Hepatocyte (in vitro differentiated cells): ENCODE measurements at regions not wholly inside any gene's neighbourhood (a gene's known extent, or its start where the extent isn't known, plus 50 kb on each side); places are given as distances from the start of the nearest gene placed in this dataset.

Experiments
- DNase-seq: peaks from one replicate; pipeline ENCODE4 v3.0.0-alpha.2; 2016; ENCODE audit warnings: low spot score
- H2AFZ ChIP-seq: fragments of 200-600 bp; sonication (generic); 2 replicates; pipeline ENCODE4 v1.6.0; 2016; ENCODE audit warnings: antibody characterized with exemption, mild to moderate bottlenecking
- H3K27ac ChIP-seq: fragments of 200-600 bp; sonication (generic); 2 replicates; pipeline ENCODE4 v1.5.1; 2016; ENCODE audit warnings: mild to moderate bottlenecking
- H3K27me3 ChIP-seq: fragments of 200-600 bp; sonication (generic); 2 replicates; pipeline ENCODE4 v1.6.1; 2016
- H3K36me3 ChIP-seq: fragments of 200-600 bp; sonication (generic); replicated peaks from 2 replicates; pipeline ENCODE4 v1.5.1; 2016; ENCODE audit warnings: low read depth; ENCODE audit not compliant: insufficient read depth
- H3K4me1 ChIP-seq: fragments of 200-600 bp; sonication (generic); 2 replicates; pipeline ENCODE4 v1.5.1; 2016; ENCODE audit warnings: mild to moderate bottlenecking, moderate library complexity; ENCODE audit not compliant: insufficient read depth
- H3K4me2 ChIP-seq: fragments of 200-600 bp; sonication (generic); 2 replicates; pipeline ENCODE4 v1.6.0; 2016
- H3K4me3 ChIP-seq: fragments of 200-600 bp; sonication (generic); 2 replicates; pipeline ENCODE4 v1.5.1; 2016; ENCODE audit warnings: mild to moderate bottlenecking
- H3K79me2 ChIP-seq: fragments of 200-600 bp; sonication (generic); 2 replicates; pipeline ENCODE4 v1.6.0; 2017; ENCODE audit warnings: mild to moderate bottlenecking
- H3K9me2 ChIP-seq: fragments of 200-600 bp; sonication (generic); replicated peaks from 2 replicates; pipeline ENCODE4 v1.6.0; 2017; ENCODE audit warnings: mild to moderate bottlenecking; ENCODE audit not compliant: insufficient read depth
- H3K9me3 ChIP-seq: fragments of 200-600 bp; sonication (generic); 2 replicates; pipeline ENCODE4 v1.5.1; 2016; ENCODE audit warnings: low read depth, mild to moderate bottlenecking
- H4K20me1 ChIP-seq: fragments of 200-600 bp; sonication (generic); 2 replicates; pipeline ENCODE4 v1.6.0; 2016; ENCODE audit warnings: mild to moderate bottlenecking; ENCODE audit not compliant: insufficient read depth, poor library complexity, severe bottlenecking
- EZH2 ChIP-seq: fragments of 200-600 bp; sonication (generic); IDR thresholded peaks from 2 replicates; pipeline ENCODE4 v1.6.1; 2016; ENCODE audit warnings: antibody characterized with exemption, mild to moderate bottlenecking, borderline replicate concordance
- EZH2phosphoT487 ChIP-seq: fragments of 200-600 bp; sonication (generic); IDR thresholded peaks from one replicate; pipeline ENCODE4 v1.6.1; 2018; ENCODE audit warnings: antibody characterized with exemption, mild to moderate bottlenecking, low read depth, moderate library complexity; ENCODE audit not compliant: unreplicated experiment, severe bottlenecking
- WGBS: methylation state at CpG from one replicate; pipeline ENCODE4 v1.1.6; 2016; ENCODE audit warnings: low lambda C conversion rate; ENCODE audit errors: missing lambda C conversion rate; 5-methylcytosine and 5-hydroxymethylcytosine counted together
- TF ChIP-seq, protein P1 (sequence below): fragments of 200-600 bp; sonication (generic); IDR thresholded peaks from 2 replicates; pipeline ENCODE4 v1.5.1; 2016; ENCODE audit warnings: antibody characterized with exemption, mild to moderate bottlenecking; ENCODE audit not compliant: poor library complexity

DNA sequence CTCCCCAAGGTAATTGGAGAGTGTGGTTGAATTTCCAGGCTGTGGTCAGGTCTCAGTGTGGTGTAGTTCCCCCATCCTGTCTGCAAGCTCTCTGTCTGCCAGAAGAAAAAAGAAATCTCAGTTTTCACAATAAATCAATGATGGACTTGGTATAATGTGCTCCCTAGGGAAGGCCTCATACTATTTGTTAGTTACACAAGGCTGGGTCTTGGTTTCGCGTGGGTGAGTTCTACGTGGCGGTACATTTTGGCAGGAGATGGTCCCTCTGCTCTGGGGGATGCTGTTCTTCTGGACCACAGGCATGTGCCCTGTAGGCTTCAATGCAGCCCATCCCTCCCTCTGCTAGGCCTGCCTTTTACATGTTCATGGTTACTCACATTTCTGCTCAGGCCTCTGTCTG is 206.4 kb upstream of the PELI2 start:
- no peaks in the 10 kb centered on the region for H3K36me3 ChIP-seq
- no peaks in the 10 kb centered on the region for H4K20me1 ChIP-seq
- H2AFZ ChIP-seq = no peak overlapping the region
- H3K79me2 ChIP-seq = no peaks in the 10 kb centered on the region
- no peaks in the 10 kb centered on the region for H3K27me3 ChIP-seq
- H3K4me3 ChIP-seq = no peak overlapping the region
- 83% methylated on average over 4 of the region's 4 CpGs for WGBS
- no peak for DNase-seq
- no peak overlapping the region for H3K27ac ChIP-seq
- H3K9me3 ChIP-seq = no peaks in the 10 kb centered on the region
- TF ChIP-seq, protein P1, sequence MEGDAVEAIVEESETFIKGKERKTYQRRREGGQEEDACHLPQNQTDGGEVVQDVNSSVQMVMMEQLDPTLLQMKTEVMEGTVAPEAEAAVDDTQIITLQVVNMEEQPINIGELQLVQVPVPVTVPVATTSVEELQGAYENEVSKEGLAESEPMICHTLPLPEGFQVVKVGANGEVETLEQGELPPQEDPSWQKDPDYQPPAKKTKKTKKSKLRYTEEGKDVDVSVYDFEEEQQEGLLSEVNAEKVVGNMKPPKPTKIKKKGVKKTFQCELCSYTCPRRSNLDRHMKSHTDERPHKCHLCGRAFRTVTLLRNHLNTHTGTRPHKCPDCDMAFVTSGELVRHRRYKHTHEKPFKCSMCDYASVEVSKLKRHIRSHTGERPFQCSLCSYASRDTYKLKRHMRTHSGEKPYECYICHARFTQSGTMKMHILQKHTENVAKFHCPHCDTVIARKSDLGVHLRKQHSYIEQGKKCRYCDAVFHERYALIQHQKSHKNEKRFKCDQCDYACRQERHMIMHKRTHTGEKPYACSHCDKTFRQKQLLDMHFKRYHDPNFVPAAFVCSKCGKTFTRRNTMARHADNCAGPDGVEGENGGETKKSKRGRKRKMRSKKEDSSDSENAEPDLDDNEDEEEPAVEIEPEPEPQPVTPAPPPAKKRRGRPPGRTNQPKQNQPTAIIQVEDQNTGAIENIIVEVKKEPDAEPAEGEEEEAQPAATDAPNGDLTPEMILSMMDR = no peak
- TF ChIP-seq EZH2 (no peak), EZH2phosphoT487 (no peak)
- H3K4me2 ChIP-seq = no peak overlapping the region
- H3K9me2 ChIP-seq = no peaks in the 10 kb centered on the region
- H3K4me1 ChIP-seq = no peaks in the 10 kb centered on the region

DNA sequence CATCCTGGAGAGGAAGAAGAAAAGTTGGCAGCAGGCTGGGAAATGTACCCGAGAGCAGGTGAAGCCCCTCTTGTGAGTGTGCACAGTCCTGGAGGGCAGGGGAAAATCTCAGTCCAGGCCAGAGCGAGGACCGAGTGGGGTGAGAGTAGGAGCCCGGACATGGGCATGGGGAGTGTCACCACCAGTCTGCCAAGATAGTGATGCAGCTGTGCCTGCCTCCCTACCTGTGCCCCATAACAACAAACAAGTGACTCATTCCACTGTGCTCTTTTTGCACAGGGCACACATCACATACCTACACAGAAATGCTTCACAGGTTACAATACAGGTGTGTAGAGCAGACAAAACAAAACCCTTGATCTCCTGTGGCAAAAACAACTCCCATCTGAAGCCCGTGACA is 205.9 kb upstream of the PELI2 start:
- H3K9me3 ChIP-seq = no peaks in the 10 kb centered on the region
- TF ChIP-seq EZH2 (no peak), EZH2phosphoT487 (no peak)
- TF ChIP-seq, protein P1 = no peak
- no peaks in the 10 kb centered on the region for H3K9me2 ChIP-seq
- H3K4me1 ChIP-seq = no peaks in the 10 kb centered on the region
- WGBS = 91% methylated on average over 5 of the region's 5 CpGs
- no peak overlapping the region for H2AFZ ChIP-seq
- H3K27ac ChIP-seq = no peak overlapping the region
- no peaks in the 10 kb centered on the region for H4K20me1 ChIP-seq
- DNase-seq = no peak
- no peaks in the 10 kb centered on the region for H3K36me3 ChIP-seq
- no peaks in the 10 kb centered on the region for H3K27me3 ChIP-seq
- H3K79me2 ChIP-seq = no peaks in the 10 kb centered on the region
- no peak overlapping the region for H3K4me3 ChIP-seq
- no peak overlapping the region for H3K4me2 ChIP-seq

- TF ChIP-seq EZH2phosphoT487 = no peak
- TF ChIP-seq EZH2 = no peak
- TF ChIP-seq, protein P1 = no peak
- Histone ChIP-seq H3K4me2 (no peak overlapping the region), H2AFZ (no peak overlapping the region), H3K27me3 (no peaks in the 10 kb centered on the region), H3K4me1 (no peaks in the 10 kb centered on the region), H3K4me3 (no peak overlapping the region), H3K9me3 (no peaks in the 10 kb centered on the region), H3K79me2 (no peaks in the 10 kb centered on the region), H3K27ac (no peak overlapping the region), H3K9me2 (no peaks in the 10 kb centered on the region), H3K36me3 (no peaks in the 10 kb centered on the region), H4K20me1 (no peaks in the 10 kb centered on the region)
- WGBS = 63% methylated on average over 8 of the region's 8 CpGs
- no peak for DNase-seq
These were observed 204.7 kb upstream of the PELI2 start for GRCh38 chr14:55913324-55914025.

DNA sequence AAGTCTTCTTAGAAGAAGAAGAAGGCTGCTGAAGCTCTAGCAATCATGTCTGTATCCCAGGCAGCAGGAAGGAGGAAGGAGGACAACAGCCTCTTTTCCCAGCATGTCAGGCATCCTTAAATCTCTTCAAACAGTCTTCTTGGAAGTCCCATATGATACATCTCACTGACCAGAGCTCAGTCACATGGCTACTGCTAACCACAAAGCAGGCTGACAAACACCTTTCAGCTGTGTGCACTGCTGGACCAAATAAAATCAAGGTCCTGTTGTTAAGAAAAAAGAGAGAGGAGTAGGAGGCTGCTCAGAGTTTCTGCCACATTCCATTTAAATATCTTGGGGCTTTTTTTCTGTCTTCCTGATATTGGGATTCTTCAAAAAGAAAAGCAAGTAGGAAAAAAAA is 203.4 kb upstream of the PELI2 start:
- TF ChIP-seq EZH2phosphoT487 (no peak), EZH2 (no peak)
- TF ChIP-seq, protein P1 = no peak
- no peaks in the 10 kb centered on the region for H4K20me1 ChIP-seq

More for the DNA sequence above, 203.4 kb upstream of the PELI2 start:
- no peaks in the 10 kb centered on the region for H3K9me2 ChIP-seq
- no peak for DNase-seq
- no peaks in the 10 kb centered on the region for H3K9me3 ChIP-seq
- no peaks in the 10 kb centered on the region for H3K27me3 ChIP-seq
- H3K36me3 ChIP-seq = no peaks in the 10 kb centered on the region
- H3K27ac ChIP-seq = no peak overlapping the region
- no peaks in the 10 kb centered on the region for H3K79me2 ChIP-seq
- H3K4me1 ChIP-seq = no peaks in the 10 kb centered on the region
- no peak overlapping the region for H3K4me2 ChIP-seq
- H3K4me3 ChIP-seq = no peak overlapping the region
- H2AFZ ChIP-seq = no peak overlapping the region
